K562 (cell line): ENCODE measurements at regions not wholly inside any gene's neighbourhood (a gene's known extent, or its start where the extent isn't known, plus 50 kb on each side); places are given as distances from the start of the nearest gene placed in this dataset.

Experiments
- ZNF224 ChIP-seq: sonication (generic); formaldehyde crosslinking; IDR thresholded peaks from 2 replicates; pipeline ENCODE4 v1.8.0; 2022; ENCODE audit warnings: mild to moderate bottlenecking, missing genetic modification reagents
- TF ChIP-seq, protein P1 (sequence below): sonication (generic); formaldehyde crosslinking; IDR thresholded peaks from 2 replicates; pipeline ENCODE4 v1.8.0; 2023; ENCODE audit warnings: mild to moderate bottlenecking, missing genetic modification reagents

DNA sequence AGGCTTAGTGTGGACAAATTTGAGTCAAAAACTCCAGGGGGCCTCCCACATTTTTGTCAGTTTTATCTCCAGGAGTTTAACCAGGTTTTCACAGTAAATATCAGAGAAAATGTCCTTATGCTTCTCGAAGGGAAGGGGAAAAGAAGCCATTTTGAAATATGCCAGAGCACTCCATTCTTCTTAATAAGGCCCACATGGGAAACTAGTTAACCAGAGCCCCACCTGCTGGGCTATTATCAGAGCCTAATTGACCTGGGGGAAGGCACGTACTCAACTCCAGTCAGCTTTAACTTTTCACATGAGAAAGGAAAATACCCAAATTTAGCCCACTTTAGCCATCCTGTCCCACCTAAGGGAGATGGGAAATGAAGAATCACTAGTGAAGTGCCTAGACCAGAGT, 296.3 kb downstream of the PTBP2 start (continued):
- TF ChIP-seq, protein P1, sequence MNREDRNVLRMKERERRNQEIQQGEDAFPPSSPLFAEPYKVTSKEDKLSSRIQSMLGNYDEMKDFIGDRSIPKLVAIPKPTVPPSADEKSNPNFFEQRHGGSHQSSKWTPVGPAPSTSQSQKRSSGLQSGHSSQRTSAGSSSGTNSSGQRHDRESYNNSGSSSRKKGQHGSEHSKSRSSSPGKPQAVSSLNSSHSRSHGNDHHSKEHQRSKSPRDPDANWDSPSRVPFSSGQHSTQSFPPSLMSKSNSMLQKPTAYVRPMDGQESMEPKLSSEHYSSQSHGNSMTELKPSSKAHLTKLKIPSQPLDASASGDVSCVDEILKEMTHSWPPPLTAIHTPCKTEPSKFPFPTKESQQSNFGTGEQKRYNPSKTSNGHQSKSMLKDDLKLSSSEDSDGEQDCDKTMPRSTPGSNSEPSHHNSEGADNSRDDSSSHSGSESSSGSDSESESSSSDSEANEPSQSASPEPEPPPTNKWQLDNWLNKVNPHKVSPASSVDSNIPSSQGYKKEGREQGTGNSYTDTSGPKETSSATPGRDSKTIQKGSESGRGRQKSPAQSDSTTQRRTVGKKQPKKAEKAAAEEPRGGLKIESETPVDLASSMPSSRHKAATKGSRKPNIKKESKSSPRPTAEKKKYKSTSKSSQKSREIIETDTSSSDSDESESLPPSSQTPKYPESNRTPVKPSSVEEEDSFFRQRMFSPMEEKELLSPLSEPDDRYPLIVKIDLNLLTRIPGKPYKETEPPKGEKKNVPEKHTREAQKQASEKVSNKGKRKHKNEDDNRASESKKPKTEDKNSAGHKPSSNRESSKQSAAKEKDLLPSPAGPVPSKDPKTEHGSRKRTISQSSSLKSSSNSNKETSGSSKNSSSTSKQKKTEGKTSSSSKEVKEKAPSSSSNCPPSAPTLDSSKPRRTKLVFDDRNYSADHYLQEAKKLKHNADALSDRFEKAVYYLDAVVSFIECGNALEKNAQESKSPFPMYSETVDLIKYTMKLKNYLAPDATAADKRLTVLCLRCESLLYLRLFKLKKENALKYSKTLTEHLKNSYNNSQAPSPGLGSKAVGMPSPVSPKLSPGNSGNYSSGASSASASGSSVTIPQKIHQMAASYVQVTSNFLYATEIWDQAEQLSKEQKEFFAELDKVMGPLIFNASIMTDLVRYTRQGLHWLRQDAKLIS (CRISPR knock-in tag) = no peak
- TF ChIP-seq ZNF224 (CRISPR knock-in tag) = no peak
